H1 (cell line): ENCODE measurements at regions not wholly inside any gene's neighbourhood (a gene's known extent, or its start where the extent isn't known, plus 50 kb on each side); places are given as distances from the start of the nearest gene placed in this dataset.

Source experiments
- CTCF ChIA-PET: fragments of 300-600 bp; sonication (Branson Sonifier 250); formaldehyde crosslinking; loops from one replicate; lab custom pipeline; 2021; ENCODE audit not compliant: partially characterized antibody; lab: Charles Lee
- POLR2A ChIA-PET: fragments of 300-600 bp; sonication (Branson Sonifier 250); formaldehyde crosslinking; loops from one replicate; lab custom pipeline; 2021; ENCODE audit warnings: inconsistent platforms; ENCODE audit not compliant: partially characterized antibody; lab: Charles Lee
- DNase-seq, 2 experiments: peaks; one replicate each; pipeline versions ENCODE4 v3.0.0 to v3.0.0-alpha.2; 2010 to 2022; ENCODE audit warnings: low spot score in 2 of 2, low read depth in 1 of 2, mixed read lengths in 1 of 2
- FAIRE-seq: peaks from 2 replicates; lab custom pipeline; 2011; peaks lifted over from hg19 to GRCh38; lab: Jason Lieb, UNC
- H2AFZ ChIP-seq: 2 replicates; pipeline ENCODE4 v1.8.1; 2012; ENCODE audit warnings: low read length, inconsistent platforms
- H2AK5ac ChIP-seq: 2 replicates; pipeline ENCODE4 v1.6.1; 2013; ENCODE audit warnings: low read depth, low read length
- H2BK120ac ChIP-seq: replicated peaks from 2 replicates; pipeline ENCODE3; 2013; ENCODE audit warnings: low read depth, low read length, inconsistent platforms
- H2BK12ac ChIP-seq: 2 replicates; pipeline ENCODE4 v1.6.1; 2013; ENCODE audit warnings: low read depth, low read length
- H2BK15ac ChIP-seq: 2 replicates; pipeline ENCODE4 v1.6.1; 2013; ENCODE audit warnings: low read length
- H2BK20ac ChIP-seq: 2 replicates; pipeline ENCODE4 v1.6.1; 2013; ENCODE audit warnings: low read length
- H2BK5ac ChIP-seq: 2 replicates; pipeline ENCODE4 v1.6.1; 2013; ENCODE audit warnings: low read depth, low read length
- H3K14ac ChIP-seq: 2 replicates; pipeline ENCODE4 v1.6.1; 2013; ENCODE audit warnings: inconsistent platforms; ENCODE audit not compliant: insufficient read length
- H3K18ac ChIP-seq: 2 replicates; pipeline ENCODE4 v1.6.1; 2013; ENCODE audit warnings: low read length; ENCODE audit errors: extremely low read depth
- H3K23ac ChIP-seq: 2 replicates; pipeline ENCODE4 v1.6.1; 2013; ENCODE audit warnings: inconsistent platforms; ENCODE audit not compliant: insufficient read length
- H3K23me2 ChIP-seq: 2 replicates; pipeline ENCODE4 v1.6.1; 2013; ENCODE audit warnings: low read depth, low read length
- H3K27ac ChIP-seq: 2 replicates; pipeline ENCODE4 v1.6.1; 2011; ENCODE audit warnings: low read depth, low read length, inconsistent platforms
- H3K27me3 ChIP-seq, 4 experiments: replicated peaks in 1 of 4; 1 replicate in 1 of 4; 2 replicates in 3 of 4; pipeline versions ENCODE4 v1.6.1 to v1.8.1; 2011 to 2013; ENCODE audit warnings: low read length in 3 of 4, mild to moderate bottlenecking in 3 of 4, inconsistent platforms in 2 of 4, mixed read lengths in 2 of 4, moderate library complexity in 1 of 4; ENCODE audit not compliant: control insufficient read depth in 3 of 4, insufficient read depth in 3 of 4; ENCODE audit errors: extremely low read depth in 1 of 4
- H3K36me3 ChIP-seq, 4 experiments: 2 replicates each; pipeline versions ENCODE4 v1.6.1 to v1.8.1; 2011 to 2013; ENCODE audit warnings: mild to moderate bottlenecking in 4 of 4, low read length in 3 of 4, moderate library complexity in 2 of 4, control low read depth in 1 of 4, inconsistent platforms in 1 of 4; ENCODE audit not compliant: insufficient read depth in 4 of 4, control insufficient read depth in 2 of 4
- H3K4ac ChIP-seq: replicated peaks from 2 replicates; pipeline ENCODE3; 2013; ENCODE audit warnings: low read length, low read depth, mixed read lengths, inconsistent platforms; ENCODE audit not compliant: insufficient read length
- H3K4me1 ChIP-seq, 4 experiments: replicated peaks in 1 of 4; 1 replicate in 1 of 4; 2 replicates in 3 of 4; pipeline versions ENCODE4 v1.6.1 to v1.8.1; 2011 to 2013; ENCODE audit warnings: low read length in 3 of 4, inconsistent platforms in 2 of 4, mixed read lengths in 1 of 4; ENCODE audit not compliant: insufficient read depth in 4 of 4, control insufficient read depth in 3 of 4
- H3K4me2 ChIP-seq, 2 experiments: 2 replicates each; pipeline versions ENCODE4 v1.6.1 to v1.8.1; 2011 to 2013; ENCODE audit warnings: low read depth in 2 of 2, low read length in 2 of 2, control low read depth in 1 of 2, inconsistent platforms in 1 of 2, mild to moderate bottlenecking in 1 of 2; ENCODE audit not compliant: insufficient read depth in 1 of 2
- H3K4me3 ChIP-seq, 4 experiments: fragments of 200-600, 300-600 bp in 1 of 4; sonication (generic), shearing (Covaris generic), sonication (Bioruptor Twin) in 1 of 4; 2 replicates each; pipeline versions ENCODE4 v1.5.1 to v1.8.1; 2011 to 2016; ENCODE audit warnings: low read length in 4 of 4, low read depth in 3 of 4, control low read depth in 2 of 4, inconsistent platforms in 2 of 4, mild to moderate bottlenecking in 2 of 4, mixed read lengths in 1 of 4, moderate library complexity in 1 of 4; ENCODE audit not compliant: insufficient read depth in 2 of 4; ENCODE audit errors: extremely low read depth in 1 of 4
- H3K56ac ChIP-seq: replicated peaks from 2 replicates; pipeline ENCODE3; 2013; ENCODE audit warnings: low read depth, mild to moderate bottlenecking, mixed read lengths, low read length, inconsistent platforms; ENCODE audit not compliant: insufficient read length
- H3K79me1 ChIP-seq: 2 replicates; pipeline ENCODE4 v1.6.1; 2013; ENCODE audit warnings: low read depth, low read length, control low read depth
- H3K79me2 ChIP-seq, 2 experiments: 2 replicates each; pipeline versions ENCODE4 v1.6.1 to v1.8.1; 2012 to 2013; ENCODE audit warnings: low read length in 2 of 2, mild to moderate bottlenecking in 2 of 2, inconsistent platforms in 1 of 2; ENCODE audit not compliant: insufficient read depth in 2 of 2, control insufficient read depth in 1 of 2
- H3K9ac ChIP-seq, 4 experiments: replicated peaks in 1 of 4; 1 replicate in 1 of 4; 2 replicates in 3 of 4; pipeline versions ENCODE4 v1.6.1 to v1.8.1; 2011 to 2013; ENCODE audit warnings: low read depth in 3 of 4, low read length in 3 of 4, control low read depth in 2 of 4, mild to moderate bottlenecking in 2 of 4, moderate library complexity in 2 of 4, inconsistent platforms in 1 of 4; ENCODE audit errors: extremely low read depth in 1 of 4
- H3K9me3 ChIP-seq, 2 experiments: 2 replicates each; pipeline versions ENCODE4 v1.6.1 to v1.8.1; 2012 to 2013; ENCODE audit warnings: mild to moderate bottlenecking in 2 of 2, moderate library complexity in 2 of 2, control low read depth in 1 of 2, inconsistent platforms in 1 of 2, low read depth in 1 of 2, low read length in 1 of 2, mixed read lengths in 1 of 2; ENCODE audit not compliant: insufficient read depth in 2 of 2
- H4K20me1 ChIP-seq, 2 experiments: replicated peaks in 1 of 2; 2 replicates each; pipeline versions ENCODE3 to v1.8.1; 2011 to 2013; ENCODE audit warnings: inconsistent platforms in 2 of 2, low read length in 2 of 2, mild to moderate bottlenecking in 1 of 2; ENCODE audit not compliant: insufficient read depth in 2 of 2, control insufficient read depth in 1 of 2
- H4K5ac ChIP-seq: 2 replicates; pipeline ENCODE4 v1.6.1; 2013; ENCODE audit warnings: low read length, low read depth, mixed read lengths, inconsistent platforms; ENCODE audit not compliant: insufficient read length
- H4K8ac ChIP-seq: 2 replicates; pipeline ENCODE4 v1.8.0; 2013; ENCODE audit warnings: mild to moderate bottlenecking, moderate library complexity, low read length, inconsistent platforms; ENCODE audit not compliant: insufficient read depth; ENCODE audit errors: extremely low read depth
- H4K91ac ChIP-seq: replicated peaks from 2 replicates; pipeline ENCODE3; 2013; ENCODE audit warnings: low read length, mixed read lengths, inconsistent platforms; ENCODE audit not compliant: insufficient read length
- SRF ChIP-seq: IDR thresholded peaks from 2 replicates; pipeline ENCODE4 v1.6.1; 2011; ENCODE audit warnings: mild to moderate bottlenecking, low read depth, low read length, moderate library complexity
- TCF12 ChIP-seq: IDR thresholded peaks from 2 replicates; pipeline ENCODE4 v1.6.1; 2011; ENCODE audit warnings: low read depth, mild to moderate bottlenecking, low read length
- WGBS, 2 experiments: shearing (Covaris generic) in 1 of 2; methylation state at CpG; one replicate each; pipeline versions ENCODE4 v1.1.6 to v1.1.7; 2013 to 2015; ENCODE audit warnings: low lambda C conversion rate in 2 of 2, mixed read lengths in 2 of 2, inconsistent platforms in 1 of 2, low coverage in 1 of 2, missing lambda C conversion rate in 1 of 2; ENCODE audit not compliant: insufficient replicate concordance in 2 of 2, insufficient coverage in 1 of 2, insufficient read length in 1 of 2; ENCODE audit errors: extremely low coverage in 1 of 2, missing lambda C conversion rate in 1 of 2; 5-methylcytosine and 5-hydroxymethylcytosine counted together

- no peaks in the 10 kb centered on the region for H3K36me3 ChIP-seq
- H3K9ac ChIP-seq: no peak overlapping the region
- no peak overlapping the region for H2BK20ac ChIP-seq
- H2AFZ ChIP-seq: 0 out of 2 replicates have a peak overlapping the region, but pooled peaks have one; percentile 18
- peaks cover 0 to 4% of the 10 kb centered on the region in 2 experiments; a peak in 1 of 4 replicates for H3K9me3 ChIP-seq
- no peak overlapping the region for H2AK5ac ChIP-seq
- H2BK15ac ChIP-seq: no peak overlapping the region
- 76% methylated on average over 8 of the region's 8 CpGs; no CpG with 5 or more reads in 1 of the 2 experiments for WGBS, 2 experiments
- H4K8ac ChIP-seq: no peak overlapping the region
- H3K4me2 ChIP-seq: no peak overlapping the region
- H2BK120ac ChIP-seq: no peak overlapping the region
- POLR2A ChIA-PET: no interaction called here
- no peaks in the 10 kb centered on the region for H3K79me1 ChIP-seq
- no peak overlapping the region for H4K5ac ChIP-seq
- H2BK12ac ChIP-seq: no peak overlapping the region
- H3K4me3 ChIP-seq: no peak overlapping the region
- H3K23me2 ChIP-seq: no peaks in the 10 kb centered on the region; the same call in 1 of the 2 replicates
- no peak overlapping the region for H3K4ac ChIP-seq
- H3K4me1 ChIP-seq: no peaks in the 10 kb centered on the region; a peak in 2 of 7 replicates
- H4K91ac ChIP-seq: no peak overlapping the region
- no peaks in the 10 kb centered on the region for H4K20me1 ChIP-seq
- no peak overlapping the region for H3K18ac ChIP-seq
- H3K23ac ChIP-seq: no peak overlapping the region
- no peak for DNase-seq
- FAIRE-seq: peak; percentile 81
- H3K27ac ChIP-seq: no peak overlapping the region
- H3K27me3 ChIP-seq: no peaks in the 10 kb centered on the region
- no peak for TF ChIP-seq TCF12
- TF ChIP-seq SRF: peak; percentile 70
- CTCF ChIA-PET: interaction anchor here (0.6 kb wide), 1 partner anchor 690 kb away, joined by 3 read pairs; no protein-coding TSS in a partner anchor
- H3K56ac ChIP-seq: no peak overlapping the region
- H3K79me2 ChIP-seq: no peaks in the 10 kb centered on the region
- H2BK5ac ChIP-seq: peak overlapping the region; percentile 56; the same call in 1 of the 2 replicates
- no peak overlapping the region for H3K14ac ChIP-seq
These were observed 50.3 kb upstream of the STPG2 start for GRCh38 chr4:98193459-98194105.
